ENCODE measurements at regions not wholly inside any gene's neighbourhood (a gene's known extent, or its start where the extent isn't known, plus 50 kb on each side); places are given as distances from the start of the nearest gene placed in this dataset.
"Not testable (repeated sequence)": the region's sequence is repeated elsewhere in the genome, so short reads cannot be mapped to it uniquely, and the experiment has no call there.

- DNase-seq, result no peak
These were observed 290.6 kb upstream of the ZNF337 start for GRCh38 chr20:25987073-25987927.

DNA sequence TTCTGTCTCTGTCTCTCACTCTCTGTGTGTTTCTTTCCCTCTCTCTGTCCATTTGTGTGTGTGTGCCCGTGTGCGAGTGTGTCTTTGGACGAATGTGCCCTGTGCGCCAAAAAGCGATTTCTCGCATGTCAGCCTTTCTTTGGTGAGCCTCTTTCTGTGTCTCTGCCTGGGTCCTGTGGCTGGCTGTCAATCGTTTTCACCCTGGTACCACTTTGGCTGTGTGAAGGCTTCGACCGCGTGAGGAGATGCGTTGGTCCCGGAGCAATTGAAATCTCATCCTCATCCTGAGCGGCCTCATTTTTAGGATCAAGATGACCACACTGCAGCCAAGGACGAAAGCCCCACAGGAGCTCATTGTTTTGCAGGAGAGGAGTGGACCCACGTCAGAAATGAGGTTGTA lies 288.9 kb upstream of the ZNF337 start:
- DNase-seq, result no peak

- no peak for DNase-seq
These were observed 288.3 kb upstream of the ZNF337 start for GRCh38 chr20:25984933-25985332.

GRCh38 chr20:25982701-25983100 lies 286.0 kb upstream of the ZNF337 start:
- not testable (repeated sequence) for DNase-seq

GRCh38 chr20:25978450-25979190 lies 282.0 kb upstream of the ZNF337 start:
- DNase-seq, result not testable (repeated sequence)

GRCh38 chr20:25975816-25976215 lies 279.2 kb upstream of the ZNF337 start:
- DNase-seq, result not testable (repeated sequence)

- not testable (repeated sequence) for DNase-seq
These were observed 268.6 kb upstream of the ZNF337 start for GRCh38 chr20:25965203-25965602.

GRCh38 chr20:25953876-25954275 lies 257.2 kb upstream of the ZNF337 start:
- DNase-seq, result not testable (repeated sequence)

DNA sequence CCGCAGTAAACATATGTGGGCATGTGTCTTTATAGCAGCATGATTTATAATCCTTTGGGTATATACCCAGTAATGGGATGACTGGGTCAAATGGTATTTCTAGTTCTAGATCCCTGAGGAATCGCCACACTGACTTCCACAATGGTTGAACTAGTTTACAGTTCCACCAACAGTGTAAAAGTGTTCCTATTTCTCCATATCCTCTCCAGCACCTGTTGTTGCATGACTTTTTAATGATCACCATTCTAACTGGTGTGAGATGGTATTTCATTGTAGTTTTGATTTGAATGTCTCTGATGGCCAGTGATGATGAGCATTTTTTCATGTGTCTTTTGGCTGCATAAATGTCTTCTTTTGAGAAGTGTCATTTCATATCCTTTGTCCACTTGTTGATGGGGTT lies 238.6 kb upstream of the ZNF337 start:
- not testable (repeated sequence) for DNase-seq

GRCh38 chr20:25932806-25933205 lies 236.2 kb upstream of the ZNF337 start:
- not testable (repeated sequence) for DNase-seq

DNA sequence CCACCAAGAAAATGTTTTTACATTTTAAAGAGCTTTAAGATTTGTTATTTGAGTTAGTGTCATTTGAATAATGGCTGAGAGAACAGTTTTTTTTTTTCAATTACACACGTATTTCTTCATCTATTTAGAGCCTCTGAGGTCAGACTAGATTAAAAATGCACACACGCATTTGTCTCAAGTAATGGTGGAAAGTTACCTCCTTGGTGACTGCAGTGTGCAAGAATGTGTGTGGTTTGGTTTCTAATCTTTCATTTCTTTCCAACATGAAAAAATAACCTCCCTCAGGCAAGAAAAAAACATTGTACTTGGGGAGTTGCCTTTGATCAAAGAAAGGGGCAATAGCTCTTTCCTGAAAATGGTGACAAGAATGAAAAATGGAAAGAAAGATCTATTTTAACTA lies 235.5 kb upstream of the ZNF337 start:
- DNase-seq, result not testable (repeated sequence)

DNA sequence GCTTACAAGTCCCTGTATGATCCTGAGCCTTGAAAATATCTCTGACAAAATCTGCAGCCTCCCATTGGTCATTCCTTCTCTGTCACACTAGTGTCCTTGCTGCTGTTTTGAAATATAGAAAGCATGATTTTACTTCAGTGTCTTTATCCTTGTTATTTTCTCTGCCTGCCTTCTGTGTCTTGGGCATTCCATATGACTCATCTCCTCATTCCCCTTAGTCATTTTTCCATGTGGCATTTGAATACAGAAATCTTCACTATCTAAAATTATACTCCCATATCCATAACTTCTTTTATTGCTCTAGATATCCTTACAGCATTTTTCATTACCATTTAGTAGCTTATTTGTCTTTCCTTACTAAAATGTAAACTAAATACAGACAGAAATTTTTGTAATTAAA lies 205.7 kb upstream of the ZNF337 start:
- not testable (repeated sequence) for DNase-seq

DNA sequence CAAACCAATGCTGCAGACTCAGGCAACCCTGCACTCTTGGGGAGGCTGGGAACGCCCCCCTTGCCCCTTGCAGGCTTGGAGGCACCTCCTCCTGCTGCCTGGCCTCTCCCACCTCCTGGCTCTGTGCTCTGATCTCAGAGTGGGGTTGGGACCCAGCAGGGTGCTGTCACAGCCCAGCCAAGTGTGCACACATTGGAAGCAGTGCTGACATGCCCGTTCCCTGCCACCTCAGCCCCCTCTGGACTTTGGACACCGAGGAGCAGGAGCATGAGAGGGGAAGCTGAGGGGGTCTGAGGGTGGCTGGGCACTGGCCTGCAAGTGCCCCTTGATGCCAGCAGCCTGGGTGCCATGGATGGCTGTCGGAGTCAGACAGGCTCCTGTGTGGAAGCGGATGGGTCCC lies 202.0 kb upstream of the ZNF337 start:
- DNase-seq, result not testable (repeated sequence)

- DNase-seq, result not testable (repeated sequence)
These were observed 182.4 kb upstream of the ZNF337 start for GRCh38 chr20:25879096-25879495.

- DNase-seq, result not testable (repeated sequence)
These were observed 172.0 kb upstream of the ZNF337 start for GRCh38 chr20:25868650-25868979.

DNA sequence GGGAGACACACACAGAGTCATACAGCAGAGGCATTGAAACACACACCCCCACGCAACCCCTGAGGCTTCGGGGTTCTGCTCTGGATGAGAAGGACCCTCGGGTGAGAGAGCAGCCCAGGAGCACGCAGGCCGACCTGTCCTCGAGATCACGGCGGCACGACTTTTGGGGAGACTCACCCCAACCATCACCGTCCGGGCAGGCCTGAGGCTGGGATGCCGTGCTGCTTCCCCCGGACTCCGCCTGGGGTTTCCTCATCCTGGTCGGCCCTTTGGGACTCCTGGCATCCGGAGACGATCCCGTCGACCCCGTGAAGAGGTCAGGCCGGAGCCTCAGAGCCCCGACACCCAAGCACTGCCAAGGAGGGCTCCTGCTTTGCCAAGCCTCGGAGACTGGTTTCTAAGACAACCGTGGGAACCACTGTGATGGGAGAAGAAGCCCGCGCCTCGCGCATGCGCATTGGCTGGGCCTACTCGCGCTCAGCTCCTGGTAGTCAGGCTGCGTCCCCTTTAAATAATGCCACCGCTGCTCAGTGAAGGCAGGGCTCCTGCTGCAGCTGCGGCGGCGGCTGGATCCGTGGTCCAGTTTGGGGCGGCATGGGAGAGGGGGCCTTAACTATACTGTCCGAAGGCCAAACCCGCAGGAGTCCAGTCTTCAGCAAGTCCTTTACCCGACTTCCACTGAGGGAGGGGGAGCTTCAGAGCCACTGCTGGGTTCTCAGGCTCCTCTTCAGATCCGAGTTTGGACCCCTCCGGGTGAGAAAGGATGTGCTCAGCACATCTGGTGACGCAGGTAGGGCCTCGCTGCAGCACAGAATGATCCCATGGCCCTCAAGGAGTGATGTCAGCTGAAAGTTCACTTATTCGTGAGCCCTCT lies 171.4 kb upstream of the ZNF337 start:
- DNase-seq, result peak; percentile 19

DNA sequence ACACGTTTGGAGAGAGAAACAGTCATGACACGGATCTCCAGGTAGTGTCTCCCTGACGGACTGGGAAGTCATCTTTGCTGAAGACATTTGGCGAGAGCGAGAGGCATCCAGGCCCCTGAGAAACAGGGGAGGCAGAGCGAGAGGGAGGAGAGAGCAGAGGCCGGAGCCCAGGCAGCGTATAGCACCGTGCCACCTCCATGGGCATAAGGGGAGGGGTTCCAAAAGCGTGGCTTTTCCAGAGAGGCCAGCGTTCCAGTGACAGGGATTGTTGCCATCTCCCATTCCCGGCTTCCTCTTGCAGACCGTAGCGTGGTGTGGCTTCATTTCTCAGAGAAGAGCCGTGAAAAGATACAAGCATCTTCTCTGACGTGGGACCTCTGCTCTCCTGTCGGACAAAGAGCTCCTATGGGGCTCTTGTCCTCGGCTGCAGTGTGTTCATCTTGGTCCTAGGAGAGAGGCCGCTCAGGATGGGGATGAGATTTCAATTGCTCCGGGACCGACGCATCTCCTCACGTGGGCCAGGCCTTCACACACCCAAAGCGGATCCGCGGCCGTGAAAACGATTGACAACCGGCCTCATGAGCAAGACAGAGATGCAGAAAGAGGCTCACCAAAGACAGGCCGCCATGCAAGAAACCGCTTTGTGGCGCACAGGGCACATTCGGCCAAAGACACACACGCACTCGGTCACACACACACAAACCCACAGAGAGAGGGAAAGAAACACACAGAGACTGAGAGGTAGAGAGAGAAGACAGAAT lies 170.5 kb upstream of the ZNF337 start:
- DNase-seq, result not testable (repeated sequence)

- DNase-seq, result peak; percentile 19
These were observed 169.3 kb upstream of the ZNF337 start for GRCh38 chr20:25865715-25866656.

DNA sequence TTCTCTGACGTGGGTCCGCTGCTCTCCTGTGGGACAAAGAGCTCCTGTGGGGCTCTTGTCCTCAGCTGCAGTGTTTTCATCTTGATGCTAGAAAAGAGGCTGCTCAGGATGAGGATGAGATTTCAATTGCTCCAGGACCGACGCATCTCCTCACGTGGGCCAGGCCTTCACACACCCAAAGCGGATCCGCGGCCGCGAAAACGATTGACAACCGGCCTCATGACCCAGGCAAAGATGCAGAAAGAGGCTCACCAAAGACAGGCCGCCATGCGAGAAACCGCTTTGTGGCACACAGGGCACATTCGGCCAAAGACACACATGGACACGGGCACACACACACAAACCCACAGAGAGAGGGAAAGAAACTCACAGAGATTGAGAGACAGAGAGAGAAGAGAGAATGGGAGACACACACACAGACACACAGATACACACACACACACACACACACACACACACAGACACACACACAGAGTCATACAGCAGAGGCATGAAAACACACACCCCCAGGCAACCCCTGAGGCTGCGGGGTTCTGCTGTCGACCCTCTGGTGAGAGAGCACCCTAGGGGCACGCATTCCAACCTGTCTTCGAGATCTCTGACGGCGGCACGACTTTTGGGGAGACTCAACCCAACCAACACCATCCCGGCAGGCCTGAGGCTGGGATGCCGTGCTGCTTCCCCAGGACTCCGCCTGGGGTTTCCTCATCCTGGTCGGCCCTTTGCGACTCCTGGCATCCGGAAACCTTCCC lies 168.5 kb upstream of the ZNF337 start:
- DNase-seq, result not testable (repeated sequence)

DNA sequence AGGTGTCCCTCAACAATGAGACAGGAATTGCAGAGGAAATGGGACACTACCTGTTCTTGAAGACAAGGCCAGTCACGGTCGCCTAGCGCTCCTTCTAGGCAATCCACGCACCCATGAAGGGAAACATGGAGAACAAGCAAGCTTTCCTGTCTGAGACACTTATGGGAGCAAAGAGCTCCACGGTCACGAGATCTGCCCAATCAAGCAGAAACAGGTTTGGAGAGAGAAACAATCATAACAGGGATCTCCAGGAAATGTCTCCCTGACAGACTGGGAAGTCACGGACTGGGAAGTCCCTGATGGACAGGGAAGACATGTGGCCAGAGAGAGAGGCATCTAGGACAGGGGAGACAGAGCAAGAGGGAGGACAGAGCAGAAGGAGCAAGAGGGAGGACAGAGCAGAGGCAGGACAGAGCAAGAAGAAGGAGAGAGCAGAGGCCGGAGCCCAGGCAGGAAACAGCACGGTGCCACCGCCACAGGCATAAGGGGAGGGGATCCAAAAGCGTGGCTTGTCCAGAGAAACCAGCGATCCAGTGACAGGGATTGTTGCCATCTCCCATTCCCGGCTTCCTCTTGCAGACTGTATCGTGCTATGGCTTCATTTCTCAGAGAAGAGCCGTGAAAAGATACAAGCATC lies 167.8 kb upstream of the ZNF337 start:
- DNase-seq, result no peak

Data from T1000 (cell line).